Spleen (tissue), 11 donors: ENCODE measurements at regions not wholly inside any gene's neighbourhood (a gene's known extent, or its start where the extent isn't known, plus 50 kb on each side); places are given as distances from the start of the nearest gene placed in this dataset.

ENCODE experiments used
- DNase-seq: peaks from one replicate; pipeline ENCODE4 v3.0.0-alpha.2; 2020
- H3K27ac ChIP-seq, 8 donors: fragments of 200-600 bp; sonication (generic) in 7 of 8; 1 replicate in 4 of 8; 2 replicates in 4 of 8; pipeline versions ENCODE4 v1.5.0 to v1.8.0; 2016 to 2021; ENCODE audit warnings: inconsistent platforms in 4 of 8, mild to moderate bottlenecking in 4 of 8, moderate library complexity in 1 of 8
- H3K27me3 ChIP-seq, 7 donors: fragments of 200-600 bp; sonication (generic) in 6 of 7; replicated peaks in 1 of 7; 1 replicate in 4 of 7; 2 replicates in 3 of 7; pipeline versions ENCODE4 v1.5.0 to v1.8.0; 2016 to 2021; ENCODE audit warnings: inconsistent platforms in 3 of 7, mild to moderate bottlenecking in 1 of 7
- H3K36me3 ChIP-seq, 6 donors: fragments of 200-600 bp; sonication (generic) in 5 of 6; 1 replicate in 4 of 6; 2 replicates in 2 of 6; pipeline versions ENCODE4 v1.5.0 to v1.8.0; 2016 to 2021; ENCODE audit warnings: inconsistent platforms in 2 of 6
- H3K4me1 ChIP-seq, 6 donors: fragments of 200-600 bp; sonication (generic) in 5 of 6; 1 replicate in 3 of 6; 2 replicates in 3 of 6; pipeline versions ENCODE4 v1.5.0 to v1.8.0; 2016 to 2021; ENCODE audit warnings: inconsistent platforms in 3 of 6
- H3K4me3 ChIP-seq, 8 donors: fragments of 200-600 bp; sonication (generic) in 7 of 8; 1 replicate in 4 of 8; 2 replicates in 4 of 8; pipeline versions ENCODE4 v1.5.0 to v1.8.0; 2016 to 2021; ENCODE audit warnings: inconsistent platforms in 4 of 8, mild to moderate bottlenecking in 4 of 8, moderate library complexity in 2 of 8
- H3K9me3 ChIP-seq, 8 donors: fragments of 200-600 bp; sonication (generic) in 7 of 8; 1 replicate in 4 of 8; 2 replicates in 4 of 8; pipeline versions ENCODE4 v1.5.0 to v1.8.0; 2016 to 2021; ENCODE audit warnings: inconsistent platforms in 4 of 8
- POLR2A ChIP-seq, 3 donors: fragments of 450-650 bp; IDR thresholded peaks; one replicate each; pipeline ENCODE4 v1.5.1; 2017; ENCODE audit warnings: antibody characterized with exemption in 3 of 3, mild to moderate bottlenecking in 1 of 3
- POLR2AphosphoS5 ChIP-seq, 3 donors: sonication (generic); formaldehyde crosslinking; IDR thresholded peaks; one replicate each; pipeline ENCODE4 v1.5.1; 2017; ENCODE audit warnings: antibody characterized with exemption in 3 of 3
- WGBS, 5 donors: extraction: QIAGEN DNeasy Blood & Tissue Kit in 3 of 5; methylation state at CpG; one replicate each; pipeline versions ENCODE4 v1.1.5 to v1.1.7; 2013 to 2018; 5-methylcytosine and 5-hydroxymethylcytosine counted together
- intact Hi-C: fragments of 100-400 bp; cut with DNase I; formaldehyde crosslinking; loops from one replicate; pipeline ENCODE4 v1.15.0; 2023; ENCODE audit warnings: low total_unique reads
- TF ChIP-seq, protein P1 (sequence below), 11 experiments: fragments of 200-600 bp in 7 of 11; fragments of 450-650 bp in 4 of 11; sonication (generic) in 4 of 11; IDR thresholded peaks in 8 of 11; conservative IDR thresholded peaks in 3 of 11; 1 replicate in 7 of 11; 2 replicates in 4 of 11; pipeline versions ENCODE4 v1.4.0 to v1.8.0; 2016 to 2021; ENCODE audit warnings: antibody characterized with exemption in 11 of 11, inconsistent platforms in 4 of 11, mild to moderate bottlenecking in 1 of 11
- donor health status: healthy with polysubstance abuse.
- donor health status: DM: no; HTN: no; CAD: no; lungs with moderate emphysema.
- donor health status: DM: no; HTN: no; CAD: no.
- donor health status: Bipolar disorder and iron deficiency.
- donor health status: healthy.
- donor health status: DM: no; HTN: no; CAD: no.
- donor health status: DM: yes; HTN: yes; CAD: no.

DNA sequence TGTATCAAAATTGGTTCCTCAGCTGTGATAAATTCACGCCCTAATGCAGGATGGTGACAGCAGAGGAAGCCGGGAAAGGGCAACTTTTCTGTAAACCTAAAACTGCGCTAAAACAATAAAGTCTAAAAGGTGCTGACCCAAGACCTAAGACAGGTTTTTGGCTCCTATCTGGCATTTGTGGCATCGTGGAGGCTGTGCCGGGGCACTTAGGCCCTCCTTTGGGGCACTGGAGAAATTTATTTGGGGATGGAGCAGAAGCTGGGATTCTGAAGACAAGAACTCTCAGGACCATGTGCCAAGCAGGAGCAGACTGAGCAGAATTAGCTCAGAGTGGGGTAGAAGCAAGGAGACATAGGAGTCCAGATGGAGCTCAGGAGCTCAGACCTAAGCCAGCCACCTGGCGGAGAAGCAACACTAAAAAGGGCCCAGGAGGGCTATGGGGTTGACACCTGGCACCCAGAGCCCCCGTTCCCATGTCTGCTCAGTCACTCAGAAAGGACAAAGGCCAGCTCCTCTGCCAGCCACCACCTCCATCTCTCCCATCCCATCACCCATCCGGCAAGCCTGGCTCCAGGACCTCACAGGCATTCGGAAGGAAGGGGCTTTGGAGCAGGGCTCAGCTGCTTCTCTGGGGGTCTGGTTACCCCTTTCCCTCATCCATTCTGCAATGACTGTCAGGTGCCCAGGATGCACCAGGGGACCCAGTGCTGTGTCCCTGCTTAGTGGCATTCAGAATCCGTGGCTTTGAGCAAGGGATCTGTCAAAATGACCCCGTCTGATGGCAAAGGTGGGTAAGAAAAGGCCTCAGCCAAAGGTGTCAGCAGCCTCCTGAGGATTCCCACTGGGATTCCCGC lies 347.7 kb downstream of the NPHP4 start:
- no peak overlapping the region for H3K27ac ChIP-seq
- 81 to 91% (median 88%) methylated on average over 11 to 12 of the region's 12 CpGs for WGBS, 5 donors
- no peak for DNase-seq
- no peaks in the 10 kb centered on the region for H3K36me3 ChIP-seq
- no peaks in the 10 kb centered on the region for H3K4me1 ChIP-seq
- peaks cover 0 to 46% (median 0%) of the 10 kb centered on the region in 7 donors for H3K27me3 ChIP-seq
- TF ChIP-seq, protein P1, sequence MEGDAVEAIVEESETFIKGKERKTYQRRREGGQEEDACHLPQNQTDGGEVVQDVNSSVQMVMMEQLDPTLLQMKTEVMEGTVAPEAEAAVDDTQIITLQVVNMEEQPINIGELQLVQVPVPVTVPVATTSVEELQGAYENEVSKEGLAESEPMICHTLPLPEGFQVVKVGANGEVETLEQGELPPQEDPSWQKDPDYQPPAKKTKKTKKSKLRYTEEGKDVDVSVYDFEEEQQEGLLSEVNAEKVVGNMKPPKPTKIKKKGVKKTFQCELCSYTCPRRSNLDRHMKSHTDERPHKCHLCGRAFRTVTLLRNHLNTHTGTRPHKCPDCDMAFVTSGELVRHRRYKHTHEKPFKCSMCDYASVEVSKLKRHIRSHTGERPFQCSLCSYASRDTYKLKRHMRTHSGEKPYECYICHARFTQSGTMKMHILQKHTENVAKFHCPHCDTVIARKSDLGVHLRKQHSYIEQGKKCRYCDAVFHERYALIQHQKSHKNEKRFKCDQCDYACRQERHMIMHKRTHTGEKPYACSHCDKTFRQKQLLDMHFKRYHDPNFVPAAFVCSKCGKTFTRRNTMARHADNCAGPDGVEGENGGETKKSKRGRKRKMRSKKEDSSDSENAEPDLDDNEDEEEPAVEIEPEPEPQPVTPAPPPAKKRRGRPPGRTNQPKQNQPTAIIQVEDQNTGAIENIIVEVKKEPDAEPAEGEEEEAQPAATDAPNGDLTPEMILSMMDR (IDR thresholded peaks at IDR 0.05 in 8 of 11, conservative IDR thresholded peaks at IDR 0.05 in 3 of 11): no peak
- TF ChIP-seq POLR2A (IDR thresholded peaks at IDR 0.05) (no peak), POLR2AphosphoS5 (IDR thresholded peaks at IDR 0.05) (no peak)
- intact Hi-C loops: no loop called here
- H3K9me3 ChIP-seq: peaks cover 0 to 23% (median 7%) of the 10 kb centered on the region in 8 donors
- H3K4me3 ChIP-seq: no peak overlapping the region

DNA sequence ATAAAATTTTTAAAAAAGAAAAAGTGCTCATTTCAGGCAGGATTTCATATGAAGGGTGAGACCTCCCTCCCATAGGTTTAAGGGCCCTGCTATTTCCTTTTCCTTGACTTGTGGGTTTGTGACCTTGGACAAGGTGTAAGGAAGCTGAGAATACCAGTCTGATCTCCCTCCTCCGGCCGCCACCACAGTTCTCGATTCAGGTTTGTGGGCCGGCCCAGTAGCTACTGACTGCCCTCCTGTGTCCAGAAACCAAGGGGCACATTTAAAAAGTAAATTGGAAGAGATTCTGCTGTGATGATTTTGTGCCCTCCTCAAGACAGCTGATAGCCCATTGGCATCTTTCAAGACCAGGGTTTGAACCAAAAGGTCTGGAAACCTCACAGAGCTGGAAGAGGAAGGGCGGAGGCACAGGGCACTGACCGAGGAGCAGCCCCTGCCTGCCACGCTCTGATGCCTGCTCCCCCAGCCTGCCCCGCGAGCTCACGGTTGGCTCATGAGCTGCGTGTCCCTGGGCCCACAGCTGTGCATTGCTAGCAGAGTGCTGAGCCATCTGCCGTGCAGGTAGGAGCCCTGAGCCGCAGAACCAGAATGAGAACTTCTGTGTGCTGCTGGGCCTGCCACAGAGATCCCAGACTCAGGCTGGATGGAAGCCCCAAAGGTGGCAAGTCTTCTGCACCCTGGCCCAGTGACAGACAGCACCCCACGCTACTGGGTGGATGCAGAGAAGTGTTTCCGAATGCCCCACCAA lies 348.7 kb downstream of the NPHP4 start:
- Histone ChIP-seq H3K36me3 (no peaks in the 10 kb centered on the region), H3K27ac (no peak overlapping the region), H3K9me3 (peaks cover 0 to 23% (median 7%) of the 10 kb centered on the region in 8 donors), H3K27me3 (peaks cover 0 to 50% (median 0%) of the 10 kb centered on the region in 7 donors), H3K4me3 (no peak overlapping the region), H3K4me1 (no peaks in the 10 kb centered on the region)
- DNase-seq: no peak
- TF ChIP-seq, protein P1 (IDR thresholded peaks at IDR 0.05 in 8 of 11, conservative IDR thresholded peaks at IDR 0.05 in 3 of 11): no peak
- TF ChIP-seq POLR2A (IDR thresholded peaks at IDR 0.05) (no peak), POLR2AphosphoS5 (IDR thresholded peaks at IDR 0.05) (no peak)
- intact Hi-C loops: no loop called here
- 63 to 78% (median 72%) methylated on average over 12 to 15 of the region's 15 CpGs for WGBS, 5 donors

DNA sequence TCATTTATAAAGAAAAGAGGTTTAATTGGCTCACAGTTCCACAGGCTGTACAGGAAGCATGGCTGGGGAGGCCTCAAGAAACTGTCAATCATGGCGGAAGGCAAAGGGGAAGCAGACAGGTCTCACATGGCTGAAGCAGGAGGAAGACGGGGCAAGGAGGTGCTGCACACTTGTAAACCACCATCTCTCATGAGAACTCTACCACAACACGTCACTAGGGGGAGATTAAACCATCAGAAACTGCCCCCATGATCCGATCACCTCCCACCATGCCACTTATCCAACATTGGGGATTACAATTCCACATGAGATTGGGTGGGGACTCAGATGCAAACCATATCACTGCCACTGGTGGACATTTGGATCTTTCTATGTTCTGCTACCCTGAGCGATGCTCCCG lies 351.4 kb downstream of the NPHP4 start:
- no peaks in the 10 kb centered on the region for H3K4me1 ChIP-seq
- H3K36me3 ChIP-seq: no peaks in the 10 kb centered on the region
- DNase-seq: no peak
- peaks cover 0 to 64% (median 0%) of the 10 kb centered on the region in 7 donors for H3K27me3 ChIP-seq
- peaks cover 0 to 18% (median 4%) of the 10 kb centered on the region in 8 donors for H3K9me3 ChIP-seq
- no peak overlapping the region for H3K27ac ChIP-seq
- intact Hi-C loops: no loop called here
- TF ChIP-seq POLR2AphosphoS5 (IDR thresholded peaks at IDR 0.05) (no peak), POLR2A (IDR thresholded peaks at IDR 0.05) (no peak)
- TF ChIP-seq, protein P1 (IDR thresholded peaks at IDR 0.05 in 8 of 11, conservative IDR thresholded peaks at IDR 0.05 in 3 of 11): no peak
- no peak overlapping the region for H3K4me3 ChIP-seq
- WGBS, 5 donors: 39 to 61% (median 51%) methylated on average over 6 of the region's 6 CpGs
